Gastroesophageal sphincter (tissue), 4 donors: ENCODE measurements at regions not wholly inside any gene's neighbourhood (a gene's known extent, or its start where the extent isn't known, plus 50 kb on each side); places are given as distances from the start of the nearest gene placed in this dataset.

Experiments
- ATAC-seq: fragments of 150-250 bp; one replicate; pipeline ENCODE4 v1.9.1; 2016; ENCODE audit warnings: mild to moderate bottlenecking, moderate library complexity
- H3K27ac ChIP-seq, 4 donors: fragments of 200-600 bp; sonication (generic) in 3 of 4; 1 replicate in 3 of 4; 2 replicates in 1 of 4; pipeline ENCODE4 v1.5.1; 2016 to 2019
- H3K27me3 ChIP-seq: fragments of 200-600 bp; sonication (generic); one replicate; pipeline ENCODE4 v1.5.1; 2019
- H3K36me3 ChIP-seq, 2 donors: fragments of 200-600 bp; sonication (generic); one replicate each; pipeline ENCODE4 v1.5.1; 2019; ENCODE audit warnings: control low read depth in 1 of 2
- H3K4me1 ChIP-seq, 3 donors: fragments of 200-600 bp; sonication (generic); 1 replicate in 2 of 3; 2 replicates in 1 of 3; pipeline ENCODE4 v1.5.1; 2016 to 2019; ENCODE audit warnings: control low read depth in 2 of 3
- H3K4me3 ChIP-seq, 2 donors: fragments of 200-600 bp; sonication (generic); one replicate each; pipeline ENCODE4 v1.5.1; 2019; ENCODE audit warnings: mild to moderate bottlenecking in 1 of 2, moderate library complexity in 1 of 2
- H3K9me3 ChIP-seq, 3 donors: fragments of 200-600 bp; sonication (generic); one replicate each; pipeline ENCODE4 v1.5.1; 2017 to 2019; ENCODE audit warnings: control low read depth in 2 of 3
- CTCF ChIP-seq, 4 experiments: fragments of 200-600 bp in 2 of 4; fragments of 450-650 bp in 2 of 4; sonication (generic) in 1 of 4; IDR thresholded peaks; one replicate each; pipeline ENCODE4 v1.5.1; 2017 to 2019; ENCODE audit warnings: antibody characterized with exemption in 4 of 4, mild to moderate bottlenecking in 2 of 4, moderate library complexity in 2 of 4
- EP300 ChIP-seq: sonication (generic); formaldehyde crosslinking; IDR thresholded peaks from one replicate; pipeline ENCODE4 v1.6.1; 2017; ENCODE audit warnings: antibody characterized with exemption, mild to moderate bottlenecking
- POLR2A ChIP-seq, 2 donors: fragments of 450-650 bp; IDR thresholded peaks; one replicate each; pipeline ENCODE4 v1.6.1; 2017; ENCODE audit warnings: antibody characterized with exemption in 2 of 2, mild to moderate bottlenecking in 2 of 2, moderate library complexity in 1 of 2
- POLR2AphosphoS5 ChIP-seq: sonication (generic); formaldehyde crosslinking; IDR thresholded peaks from one replicate; pipeline ENCODE4 v1.6.1; 2017; ENCODE audit warnings: antibody characterized with exemption
- WGBS, 2 donors: methylation state at CpG; one replicate each; pipeline ENCODE4 v1.1.5; 2018; ENCODE audit warnings: low coverage in 1 of 2; 5-methylcytosine and 5-hydroxymethylcytosine counted together

GRCh38 chr4:184553891-184554290 is 79.5 kb upstream of the IRF2 start:
- 33 to 77% methylated on average over 1 to 4 of the region's 4 CpGs for WGBS, 2 donors
- TF ChIP-seq CTCF (IDR thresholded peaks at IDR 0.05) (no peak), POLR2A (IDR thresholded peaks at IDR 0.05) (no peak), EP300 (no peak)
- no peaks in the 10 kb centered on the region for H3K36me3 ChIP-seq
- no peak for ATAC-seq
- no peak overlapping the region for H3K4me3 ChIP-seq
- H3K4me1 ChIP-seq, result no peaks in the 10 kb centered on the region
- no peaks in the 10 kb centered on the region for H3K9me3 ChIP-seq
- peaks cover 17% of the 10 kb centered on the region for H3K27me3 ChIP-seq
- H3K27ac ChIP-seq, result no peak overlapping the region

GRCh38 chr4:184550476-184550875 is 76.1 kb upstream of the IRF2 start:
- Histone ChIP-seq H3K4me3 (no peak overlapping the region), H3K27ac (no peak overlapping the region), H3K36me3 (no peaks in the 10 kb centered on the region), H3K9me3 (no peaks in the 10 kb centered on the region), H3K4me1 (no peaks in the 10 kb centered on the region), H3K27me3 (peaks cover 29% of the 10 kb centered on the region)
- WGBS, 2 donors, result 21 to 33% methylated on average over 3 of the region's 3 CpGs
- no peak for ATAC-seq
- TF ChIP-seq POLR2A (IDR thresholded peaks at IDR 0.05), result no peak
- no peak for TF ChIP-seq POLR2AphosphoS5
- TF ChIP-seq EP300, result no peak
- TF ChIP-seq CTCF (IDR thresholded peaks at IDR 0.05), result no peak

GRCh38 chr4:184548648-184549341 is 74.4 kb upstream of the IRF2 start:
- H3K27ac ChIP-seq, result no peak overlapping the region
- no peaks in the 10 kb centered on the region for H3K36me3 ChIP-seq
- no peaks in the 10 kb centered on the region for H3K4me1 ChIP-seq
- 62 to 75% methylated on average over 7 to 12 of the region's 20 CpGs for WGBS, 2 donors
- ATAC-seq, result no peak
- no peaks in the 10 kb centered on the region for H3K9me3 ChIP-seq
- TF ChIP-seq POLR2A (IDR thresholded peaks at IDR 0.05) (no peak), POLR2AphosphoS5 (no peak), EP300 (no peak), CTCF (IDR thresholded peaks at IDR 0.05) (no peak)
- H3K27me3 ChIP-seq, result peaks cover 23% of the 10 kb centered on the region
- peak overlapping the region in 1 of 2 donors; percentile 18 for H3K4me3 ChIP-seq

- 57 to 58% methylated on average over 4 to 5 of the region's 5 CpGs for whole genome bisulfite sequencing, 2 donors
- TF ChIP-seq POLR2A (IDR thresholded peaks at IDR 0.05) (no peak), POLR2AphosphoS5 (no peak), EP300 (no peak), CTCF (IDR thresholded peaks at IDR 0.05) (no peak)
- ATAC-seq, result no peak
- Histone ChIP-seq H3K4me1 (no peaks in the 10 kb centered on the region), H3K36me3 (no peaks in the 10 kb centered on the region), H3K4me3 (no peak overlapping the region), H3K27me3 (peaks cover 21% of the 10 kb centered on the region), H3K27ac (no peak overlapping the region), H3K9me3 (no peaks in the 10 kb centered on the region)
Observed at GRCh38 chr4:184548316-184548647, 73.9 kb upstream of the IRF2 start.

- no peak overlapping the region for H3K4me3 ChIP-seq
Observed at GRCh38 chr4:184544788-184545409, 70.5 kb upstream of the IRF2 start.

More at GRCh38 chr4:184544788-184545409, 70.5 kb upstream of the IRF2 start:
- no peaks in the 10 kb centered on the region for H3K36me3 ChIP-seq
- no peaks in the 10 kb centered on the region for H3K9me3 ChIP-seq
- TF ChIP-seq EP300 (no peak), POLR2AphosphoS5 (no peak), CTCF (IDR thresholded peaks at IDR 0.05) (no peak), POLR2A (IDR thresholded peaks at IDR 0.05) (no peak)
- ATAC-seq, result no peak
- WGBS, 2 donors, result 35 to 51% methylated on average over 4 of the region's 4 CpGs
- no peaks in the 10 kb centered on the region for H3K4me1 ChIP-seq
- peaks cover 21% of the 10 kb centered on the region for H3K27me3 ChIP-seq
- no peak overlapping the region for H3K27ac ChIP-seq
